ENCODE measurements at regions not wholly inside any gene's neighbourhood (a gene's known extent, or its start where the extent isn't known, plus 50 kb on each side); places are given as distances from the start of the nearest gene placed in this dataset.

DNA sequence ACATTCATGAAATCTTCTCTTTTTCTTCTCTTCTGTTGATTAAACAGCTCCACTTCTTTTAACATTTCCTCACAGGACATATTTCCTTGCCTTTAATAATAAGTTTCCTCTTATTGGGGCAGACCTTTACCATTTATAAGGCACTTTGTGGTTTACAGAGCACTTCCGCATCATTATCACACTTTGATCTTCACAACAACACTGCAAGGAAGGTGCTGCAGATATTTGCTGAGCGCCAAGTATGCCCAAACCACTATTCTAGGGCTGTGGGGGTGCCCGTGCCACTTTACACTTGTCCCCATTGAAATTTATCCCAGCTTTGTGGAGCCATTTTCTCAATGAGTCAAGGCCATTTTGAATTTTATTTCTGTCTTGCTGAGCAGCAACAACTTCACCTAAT lies 246.6 kb downstream of the SS18 start:
- Histone ChIP-seq H3K27me3 (ENCODE audit: control insufficient read depth in 2 of 2, insufficient read depth in 2 of 2, low read length in 2 of 2) (no peaks in the 10 kb centered on the region), H3K4me3 (ENCODE audit: low read length) (no peak overlapping the region), H3K36me3 (ENCODE audit: control insufficient read depth in 2 of 3, insufficient read depth in 3 of 3, low read length in 3 of 3) (no peaks in the 10 kb centered on the region), H3K9me3 (ENCODE audit: control insufficient read depth in 2 of 3, low read length in 3 of 3) (no peaks in the 10 kb centered on the region), H3K27ac (ENCODE audit: low read depth, low read length) (no peak overlapping the region), H3K4me1 (ENCODE audit: control insufficient read depth in 2 of 2, insufficient read depth in 2 of 2, low read length in 2 of 2) (no peaks in the 10 kb centered on the region)
- H3K4me1 Mint-ChIP-seq = peaks cover 0 to 3% (median 0%) of the 10 kb centered on the region in 7 donors
- H3K4me3 Mint-ChIP-seq = no peak overlapping the region
- ChIA-PET POLR2A (no interaction called here), CTCF (no interaction called here)
- no peak overlapping the region for H3K27ac Mint-ChIP-seq
- DNase-seq = no peak
- H3K27me3 Mint-ChIP-seq = peaks cover 2 to 23% (median 8%) of the 10 kb centered on the region in 5 donors
- no peaks in the 10 kb centered on the region for H3K36me3 Mint-ChIP-seq
- intact Hi-C loops (cut with micrococcal nuclease) = no loop called here
- peaks cover 0 to 2% (median 0%) of the 10 kb centered on the region in 11 donors for H3K9me3 Mint-ChIP-seq
- ATAC-seq = no peak

DNA sequence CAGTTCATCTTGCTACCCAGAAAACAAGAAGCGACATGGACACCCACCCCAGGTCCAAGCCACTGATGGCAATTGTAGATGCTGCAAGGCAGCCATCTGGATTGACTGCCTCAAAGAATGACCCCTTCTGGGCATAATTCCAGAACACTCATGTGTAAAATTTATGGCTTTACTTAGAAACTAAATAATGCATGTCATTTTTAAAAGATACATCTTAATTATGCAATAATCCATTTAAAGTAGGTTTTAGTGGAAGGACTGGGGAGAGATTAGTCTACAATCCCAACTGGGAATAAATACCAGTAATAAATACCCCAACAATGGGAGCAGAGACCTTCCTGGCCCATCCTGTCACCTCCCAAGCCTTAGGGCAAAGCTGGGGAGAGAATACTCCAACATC lies 247.7 kb downstream of the SS18 start:
- ChIA-PET CTCF (no interaction called here), POLR2A (no interaction called here)
- Mint-ChIP-seq H3K36me3 (no peaks in the 10 kb centered on the region), H3K4me3 (no peak overlapping the region), H3K27ac (no peak overlapping the region), H3K9me3 (peaks cover 0 to 2% (median 0%) of the 10 kb centered on the region in 11 donors), H3K4me1 (peaks cover 0 to 3% (median 0%) of the 10 kb centered on the region in 7 donors), H3K27me3 (peaks cover 2 to 26% (median 6%) of the 10 kb centered on the region in 5 donors)
- no peaks in the 10 kb centered on the region for H3K4me1 ChIP-seq (ENCODE audit: control insufficient read depth in 2 of 2, insufficient read depth in 2 of 2, low read length in 2 of 2)
- no peaks in the 10 kb centered on the region for H3K27me3 ChIP-seq (ENCODE audit: control insufficient read depth in 2 of 2, insufficient read depth in 2 of 2, low read length in 2 of 2)
- H3K4me3 ChIP-seq (ENCODE audit: low read length) = no peak overlapping the region
- H3K36me3 ChIP-seq (ENCODE audit: control insufficient read depth in 2 of 3, insufficient read depth in 3 of 3, low read length in 3 of 3) = no peaks in the 10 kb centered on the region
- no peak for DNase-seq
- ATAC-seq = no peak
- H3K27ac ChIP-seq (ENCODE audit: low read depth, low read length) = no peak overlapping the region
- intact Hi-C loops (cut with micrococcal nuclease) = no loop called here
- H3K9me3 ChIP-seq (ENCODE audit: control insufficient read depth in 2 of 3, low read length in 3 of 3) = no peaks in the 10 kb centered on the region

- Histone ChIP-seq H3K27me3 (ENCODE audit: control insufficient read depth in 2 of 2, insufficient read depth in 2 of 2, low read length in 2 of 2) (no peaks in the 10 kb centered on the region), H3K4me3 (ENCODE audit: low read length) (no peak overlapping the region), H3K27ac (ENCODE audit: low read depth, low read length) (no peak overlapping the region), H3K36me3 (ENCODE audit: control insufficient read depth in 2 of 3, insufficient read depth in 3 of 3, low read length in 3 of 3) (no peaks in the 10 kb centered on the region), H3K4me1 (ENCODE audit: control insufficient read depth in 2 of 2, insufficient read depth in 2 of 2, low read length in 2 of 2) (no peaks in the 10 kb centered on the region), H3K9me3 (ENCODE audit: control insufficient read depth in 2 of 3, low read length in 3 of 3) (no peaks in the 10 kb centered on the region)
- Mint-ChIP-seq H3K27ac (peak overlapping the region in 1 of 9 donors; percentile 5), H3K9me3 (no peaks in the 10 kb centered on the region), H3K4me1 (no peaks in the 10 kb centered on the region), H3K4me3 (no peak overlapping the region), H3K36me3 (no peaks in the 10 kb centered on the region), H3K27me3 (peaks cover 0 to 11% (median 10%) of the 10 kb centered on the region in 5 donors)
- ChIA-PET CTCF (no interaction called here), POLR2A (no interaction called here)
- no peak for DNase-seq
- ATAC-seq = no peak
- intact Hi-C loops (cut with micrococcal nuclease) = no loop called here
Measured at GRCh38 chr18:25834061-25834460, 256.4 kb downstream of the SS18 start.

DNA sequence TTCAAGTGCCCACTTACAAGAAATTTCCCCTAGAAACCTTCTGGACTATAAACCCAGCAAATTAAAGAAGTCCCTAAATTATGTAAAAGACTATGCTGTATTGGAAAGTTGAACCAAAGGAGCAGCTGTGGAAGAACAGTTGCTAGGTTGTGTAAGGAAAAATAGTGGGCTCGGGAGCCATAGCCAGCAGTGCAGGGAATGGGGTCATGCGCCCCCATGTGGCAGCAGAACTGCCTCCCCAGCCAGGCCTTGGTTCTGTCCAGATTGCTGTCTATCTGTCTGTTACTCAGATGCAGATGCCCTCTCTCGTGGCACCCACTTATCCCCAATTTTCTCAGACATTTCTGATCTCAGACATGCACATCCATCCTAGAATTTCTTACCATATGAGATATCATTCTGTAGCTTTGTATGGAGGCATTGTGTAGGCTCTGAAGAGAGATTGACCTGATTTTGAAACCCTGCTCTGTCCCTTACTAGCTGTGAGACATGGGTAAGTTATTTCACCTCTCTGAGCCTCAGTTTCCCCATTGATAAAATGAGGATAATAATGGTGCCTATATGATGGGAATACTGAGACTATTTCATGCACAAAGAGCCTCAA lies 258.3 kb downstream of the SS18 start:
- Mint-ChIP-seq H3K27ac (no peak overlapping the region), H3K27me3 (peaks cover 0 to 15% (median 4%) of the 10 kb centered on the region in 5 donors), H3K36me3 (no peaks in the 10 kb centered on the region), H3K9me3 (no peaks in the 10 kb centered on the region), H3K4me1 (no peaks in the 10 kb centered on the region), H3K4me3 (no peak overlapping the region)
- no peaks in the 10 kb centered on the region for H3K27me3 ChIP-seq (ENCODE audit: control insufficient read depth in 2 of 2, insufficient read depth in 2 of 2, low read length in 2 of 2)
- no peak overlapping the region for H3K27ac ChIP-seq (ENCODE audit: low read depth, low read length)
- H3K9me3 ChIP-seq (ENCODE audit: control insufficient read depth in 2 of 3, low read length in 3 of 3) = no peaks in the 10 kb centered on the region
- intact Hi-C loops (cut with micrococcal nuclease) = no loop called here
- ChIA-PET POLR2A (no interaction called here), CTCF (no interaction called here)
- H3K4me1 ChIP-seq (ENCODE audit: control insufficient read depth in 2 of 2, insufficient read depth in 2 of 2, low read length in 2 of 2) = no peaks in the 10 kb centered on the region
- no peaks in the 10 kb centered on the region for H3K36me3 ChIP-seq (ENCODE audit: control insufficient read depth in 2 of 3, insufficient read depth in 3 of 3, low read length in 3 of 3)
- no peak for DNase-seq
- H3K4me3 ChIP-seq (ENCODE audit: low read length) = no peak overlapping the region
- no peak for ATAC-seq

- ChIA-PET CTCF (no interaction called here), POLR2A (no interaction called here)
- Histone ChIP-seq H3K27me3 (ENCODE audit: control insufficient read depth in 2 of 2, insufficient read depth in 2 of 2, low read length in 2 of 2) (no peaks in the 10 kb centered on the region), H3K36me3 (ENCODE audit: control insufficient read depth in 2 of 3, insufficient read depth in 3 of 3, low read length in 3 of 3) (no peaks in the 10 kb centered on the region), H3K27ac (ENCODE audit: low read depth, low read length) (no peak overlapping the region), H3K4me3 (ENCODE audit: low read length) (no peak overlapping the region), H3K9me3 (ENCODE audit: control insufficient read depth in 2 of 3, low read length in 3 of 3) (no peaks in the 10 kb centered on the region), H3K4me1 (ENCODE audit: control insufficient read depth in 2 of 2, insufficient read depth in 2 of 2, low read length in 2 of 2) (no peaks in the 10 kb centered on the region)
- Mint-ChIP-seq H3K4me3 (no peak overlapping the region), H3K36me3 (no peaks in the 10 kb centered on the region), H3K4me1 (no peaks in the 10 kb centered on the region), H3K9me3 (no peaks in the 10 kb centered on the region), H3K27me3 (peaks cover 0 to 10% (median 4%) of the 10 kb centered on the region in 5 donors), H3K27ac (no peak overlapping the region)
- DNase-seq = no peak
- no peak for ATAC-seq
- intact Hi-C loops (cut with micrococcal nuclease) = no loop called here
Measured at GRCh38 chr18:25831301-25831701, 259.1 kb downstream of the SS18 start.

GRCh38 chr18:25830787-25831186 lies 259.6 kb downstream of the SS18 start:
- H3K27ac ChIP-seq (ENCODE audit: low read depth, low read length) = no peak overlapping the region
- ATAC-seq (no peak), DNase-seq (no peak)
- intact Hi-C loops (cut with micrococcal nuclease) = no loop called here
- H3K4me3 Mint-ChIP-seq = no peak overlapping the region
- no peaks in the 10 kb centered on the region for H3K9me3 ChIP-seq (ENCODE audit: control insufficient read depth in 2 of 3, low read length in 3 of 3)
- H3K4me1 ChIP-seq (ENCODE audit: control insufficient read depth in 2 of 2, insufficient read depth in 2 of 2, low read length in 2 of 2) = no peaks in the 10 kb centered on the region
- no peaks in the 10 kb centered on the region for H3K27me3 ChIP-seq (ENCODE audit: control insufficient read depth in 2 of 2, insufficient read depth in 2 of 2, low read length in 2 of 2)
- no peaks in the 10 kb centered on the region for H3K4me1 Mint-ChIP-seq
- H3K4me3 ChIP-seq (ENCODE audit: low read length) = no peak overlapping the region
- peaks cover 0 to 10% (median 0%) of the 10 kb centered on the region in 5 donors for H3K27me3 Mint-ChIP-seq
- CTCF ChIA-PET = no interaction called here
- POLR2A ChIA-PET = no interaction called here
- H3K36me3 ChIP-seq (ENCODE audit: control insufficient read depth in 2 of 3, insufficient read depth in 3 of 3, low read length in 3 of 3) = no peaks in the 10 kb centered on the region
- no peaks in the 10 kb centered on the region for H3K36me3 Mint-ChIP-seq
- no peak overlapping the region for H3K27ac Mint-ChIP-seq
- no peaks in the 10 kb centered on the region for H3K9me3 Mint-ChIP-seq

GRCh38 chr18:25827961-25828561 lies 262.4 kb downstream of the SS18 start:
- ATAC-seq = no peak

More at GRCh38 chr18:25827961-25828561, 262.4 kb downstream of the SS18 start:
- DNase-seq = no peak
- no peak overlapping the region for H3K27ac Mint-ChIP-seq
- H3K27ac ChIP-seq (ENCODE audit: low read depth, low read length) = no peak overlapping the region
- no peaks in the 10 kb centered on the region for H3K4me1 Mint-ChIP-seq
- no peaks in the 10 kb centered on the region for H3K9me3 ChIP-seq (ENCODE audit: control insufficient read depth in 2 of 3, low read length in 3 of 3)
- intact Hi-C loops (cut with micrococcal nuclease) = no loop called here
- CTCF ChIA-PET = no interaction called here
- H3K4me1 ChIP-seq (ENCODE audit: control insufficient read depth in 2 of 2, insufficient read depth in 2 of 2, low read length in 2 of 2) = no peaks in the 10 kb centered on the region
- H3K4me3 ChIP-seq (ENCODE audit: low read length) = no peak overlapping the region
- H3K27me3 Mint-ChIP-seq = peaks cover 0 to 8% (median 0%) of the 10 kb centered on the region in 5 donors
- no peaks in the 10 kb centered on the region for H3K9me3 Mint-ChIP-seq
- H3K27me3 ChIP-seq (ENCODE audit: control insufficient read depth in 2 of 2, insufficient read depth in 2 of 2, low read length in 2 of 2) = no peaks in the 10 kb centered on the region
- no peak overlapping the region for H3K4me3 Mint-ChIP-seq
- H3K36me3 Mint-ChIP-seq = no peaks in the 10 kb centered on the region
- POLR2A ChIA-PET = no interaction called here
- H3K36me3 ChIP-seq (ENCODE audit: control insufficient read depth in 2 of 3, insufficient read depth in 3 of 3, low read length in 3 of 3) = no peaks in the 10 kb centered on the region

Data from naive thymus-derived CD4-positive, alpha-beta T cell (primary cell).